Medulla oblongata (tissue), 1 donor: ENCODE measurements at regions not wholly inside any gene's neighbourhood (a gene's known extent, or its start where the extent isn't known, plus 50 kb on each side); places are given as distances from the start of the nearest gene placed in this dataset.

Experiments
- DNase-seq: peaks from one replicate; pipeline ENCODE4 v3.0.0-alpha.2; 2015; ENCODE audit errors: extremely low spot score

- DNase-seq = no peak
Observed at GRCh38 chr6:105769197-105769596, 316.9 kb upstream of the PRDM1 start.

GRCh38 chr6:105767541-105767940, 318.6 kb upstream of the PRDM1 start:
- DNase-seq = no peak

GRCh38 chr6:105765239-105765638, 320.9 kb upstream of the PRDM1 start:
- DNase-seq = no peak

- DNase-seq = no peak
Observed at GRCh38 chr6:105764315-105764714, 321.8 kb upstream of the PRDM1 start.

GRCh38 chr6:105763866-105764265, 322.3 kb upstream of the PRDM1 start:
- no peak for DNase-seq

GRCh38 chr6:105760746-105761145, 325.4 kb upstream of the PRDM1 start:
- no peak for DNase-seq

- DNase-seq = no peak
Observed at GRCh38 chr6:105759946-105760345, 326.2 kb upstream of the PRDM1 start.

- DNase-seq = no peak
Observed at GRCh38 chr6:105759015-105759414, 327.1 kb upstream of the PRDM1 start.

- no peak for DNase-seq
Observed at GRCh38 chr6:105757512-105758200, 328.5 kb upstream of the PRDM1 start.

GRCh38 chr6:105755885-105756284, 330.3 kb upstream of the PRDM1 start:
- DNase-seq = no peak

GRCh38 chr6:105753620-105754211, 332.4 kb upstream of the PRDM1 start:
- peak; percentile 44 for DNase-seq

GRCh38 chr6:105753207-105753606, 332.9 kb upstream of the PRDM1 start:
- DNase-seq = no peak

GRCh38 chr6:105750089-105750488, 336.0 kb upstream of the PRDM1 start:
- no peak for DNase-seq

- peak; percentile 25 for DNase-seq
Observed at GRCh38 chr6:105748737-105749161, 337.4 kb upstream of the PRDM1 start.

- no peak for DNase-seq
Observed at GRCh38 chr6:105747823-105748405, 338.2 kb upstream of the PRDM1 start.

- no peak for DNase-seq
Observed at GRCh38 chr6:105746509-105746908, 339.6 kb upstream of the PRDM1 start.

- DNase-seq = peak; percentile 9
Observed at GRCh38 chr6:105746130-105746505, 340.0 kb upstream of the PRDM1 start.

GRCh38 chr6:105745464-105746129, 340.5 kb upstream of the PRDM1 start:
- DNase-seq = no peak

GRCh38 chr6:105744815-105745214, 341.3 kb upstream of the PRDM1 start:
- no peak for DNase-seq

- no peak for DNase-seq
Observed at GRCh38 chr6:105740946-105741645, 338.2 kb upstream of the PREP start.

GRCh38 chr6:105739764-105740163, 336.9 kb upstream of the PREP start:
- no peak for DNase-seq

GRCh38 chr6:105733556-105734162, 330.8 kb upstream of the PREP start:
- peak; percentile 39 for DNase-seq
